CD14-positive monocyte (primary cell): ENCODE measurements at regions not wholly inside any gene's neighbourhood (a gene's known extent, or its start where the extent isn't known, plus 50 kb on each side); places are given as distances from the start of the nearest gene placed in this dataset.

Experiments used
- DNase-seq, 3 donors: peaks; one replicate each; pipeline ENCODE4 v3.0.0-alpha.2; 2011 to 2022
- H2AFZ ChIP-seq: 2 replicates; pipeline ENCODE4 v1.6.0; 2012; ENCODE audit warnings: mild to moderate bottlenecking, low read depth, low read length, inconsistent platforms; ENCODE audit not compliant: insufficient read depth, poor library complexity, severe bottlenecking
- H3K27ac ChIP-seq, 2 donors: 1 replicate in 1 of 2; 2 replicates in 1 of 2; pipeline ENCODE4 v1.5.1; 2012 to 2013; ENCODE audit warnings: low read length in 2 of 2, control low read depth in 1 of 2, inconsistent platforms in 1 of 2, low read depth in 1 of 2, mild to moderate bottlenecking in 1 of 2
- H3K27me3 ChIP-seq, 2 donors: one replicate each; pipeline versions ENCODE4 v1.6.0 to v1.6.1; 2011 to 2013; ENCODE audit warnings: low read length in 2 of 2; ENCODE audit not compliant: control insufficient read depth in 2 of 2, insufficient read depth in 2 of 2
- H3K36me3 ChIP-seq, 2 donors: replicated peaks in 1 of 2; 1 replicate in 1 of 2; 2 replicates in 1 of 2; pipeline versions ENCODE4 v1.5.1 to v1.6.1; 2012 to 2013; ENCODE audit warnings: low read length in 2 of 2, control low read depth in 1 of 2, inconsistent platforms in 1 of 2, mild to moderate bottlenecking in 1 of 2; ENCODE audit not compliant: insufficient read depth in 2 of 2, control insufficient read depth in 1 of 2
- H3K4me1 ChIP-seq, 2 donors: 1 replicate in 1 of 2; 2 replicates in 1 of 2; pipeline versions ENCODE4 v1.5.1 to v1.6.1; 2012 to 2013; ENCODE audit warnings: low read length in 2 of 2, control low read depth in 1 of 2, inconsistent platforms in 1 of 2, mild to moderate bottlenecking in 1 of 2, moderate library complexity in 1 of 2; ENCODE audit not compliant: insufficient read depth in 2 of 2, control insufficient read depth in 1 of 2
- H3K4me2 ChIP-seq: replicated peaks from 2 replicates; pipeline ENCODE3; 2012; ENCODE audit warnings: low read length, moderate library complexity, mild to moderate bottlenecking; ENCODE audit not compliant: poor library complexity, severe bottlenecking; ENCODE audit errors: extremely low read depth
- H3K4me3 ChIP-seq, 3 experiments: fragments of 200-600 bp in 1 of 3; sonication (generic) in 1 of 3; replicated peaks in 1 of 3; 1 replicate in 2 of 3; 2 replicates in 1 of 3; pipeline ENCODE4 v1.5.1; 2011 to 2013; ENCODE audit warnings: low read length in 3 of 3, mild to moderate bottlenecking in 3 of 3, control low read depth in 2 of 3, low read depth in 2 of 3, inconsistent platforms in 1 of 3, moderate library complexity in 1 of 3
- H3K79me2 ChIP-seq: 2 replicates; pipeline ENCODE4 v1.6.0; 2012; ENCODE audit warnings: mild to moderate bottlenecking, control low read depth, inconsistent platforms, low read length, moderate library complexity; ENCODE audit not compliant: insufficient read depth
- H3K9ac ChIP-seq: 2 replicates; pipeline ENCODE4 v1.6.0; 2017; ENCODE audit warnings: low read length, mild to moderate bottlenecking; ENCODE audit not compliant: insufficient read depth, poor library complexity, severe bottlenecking
- H3K9me3 ChIP-seq, 2 donors: replicated peaks in 1 of 2; 1 replicate in 1 of 2; 2 replicates in 1 of 2; pipeline versions ENCODE4 v1.5.1 to v1.6.1; 2012 to 2013; ENCODE audit warnings: low read length in 2 of 2, control low read depth in 1 of 2; ENCODE audit not compliant: control insufficient read depth in 1 of 2, insufficient read depth in 1 of 2
- H4K20me1 ChIP-seq: 2 replicates; pipeline ENCODE4 v1.6.0; 2012; ENCODE audit warnings: mild to moderate bottlenecking, low read length, control low read depth, moderate library complexity; ENCODE audit not compliant: insufficient read depth
- H3K27ac Mint-ChIP-seq, 7 donors: one replicate each; pipeline ENCODE4 v1.8.0; 2020; ENCODE audit warnings: mild to moderate bottlenecking in 7 of 7, mixed read lengths in 7 of 7, moderate library complexity in 6 of 7, inconsistent platforms in 2 of 7
- H3K27me3 Mint-ChIP-seq, 3 donors: one replicate each; pipeline ENCODE4 v1.8.0; 2021 to 2022; ENCODE audit warnings: low read depth in 3 of 3, mild to moderate bottlenecking in 3 of 3, mixed read lengths in 3 of 3, moderate library complexity in 3 of 3, inconsistent platforms in 1 of 3
- H3K36me3 Mint-ChIP-seq, 2 donors: one replicate each; pipeline ENCODE4 v1.8.0; 2020; ENCODE audit warnings: mixed read lengths in 2 of 2, inconsistent platforms in 1 of 2, mild to moderate bottlenecking in 1 of 2
- H3K4me1 Mint-ChIP-seq: one replicate; pipeline ENCODE4 v1.8.0; 2020; ENCODE audit warnings: mild to moderate bottlenecking, mixed read lengths
- H3K4me3 Mint-ChIP-seq, 2 donors: one replicate each; pipeline ENCODE4 v1.8.0; 2020; ENCODE audit warnings: mild to moderate bottlenecking in 2 of 2, mixed read lengths in 2 of 2, moderate library complexity in 1 of 2
- H3K9me3 Mint-ChIP-seq, 7 donors: one replicate each; pipeline ENCODE4 v1.8.0; 2020 to 2022; ENCODE audit warnings: mixed read lengths in 7 of 7, mild to moderate bottlenecking in 6 of 7, moderate library complexity in 6 of 7, inconsistent platforms in 2 of 7
- CTCF ChIP-seq: fragments of 200-600 bp; IDR thresholded peaks from one replicate; pipeline ENCODE4 v1.8.0; 2022; ENCODE audit warnings: antibody characterized with exemption, mild to moderate bottlenecking
- WGBS: methylation state at CpG from one replicate; pipeline ENCODE4 v1.1.5; 2013; ENCODE audit warnings: missing lambda C conversion rate; ENCODE audit not compliant: insufficient coverage; 5-methylcytosine and 5-hydroxymethylcytosine counted together
- intact Hi-C, 2 donors: fragments of 100-400 bp; cut with micrococcal nuclease; formaldehyde crosslinking; loops; one replicate each; pipeline versions ENCODE4 v1.15.0 to v1.15.1; 2023

DNA sequence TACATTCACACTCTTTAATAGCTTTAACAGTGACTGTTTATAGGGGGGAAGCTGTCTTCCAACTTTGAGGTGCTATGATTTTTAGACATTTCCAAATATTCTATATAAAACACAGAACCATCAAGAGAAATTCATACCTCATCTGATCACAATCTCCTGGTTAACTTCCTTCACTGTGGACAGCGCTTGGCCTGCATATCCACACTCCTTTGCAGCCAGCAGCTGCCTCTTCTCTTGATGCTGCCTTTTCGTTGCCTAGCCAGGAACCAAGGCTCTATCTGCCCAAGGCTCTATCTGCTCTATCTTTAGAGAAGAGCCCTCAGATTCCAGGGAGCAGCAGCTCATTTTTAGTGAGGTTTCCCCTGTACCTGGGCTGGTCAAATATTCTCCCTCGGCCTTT, 252.0 kb downstream of the PTEN start:
- Mint-ChIP-seq H3K27ac (no peak overlapping the region), H3K36me3 (peaks cover 0 to under 1% of the 10 kb centered on the region in 2 donors), H3K4me3 (no peak overlapping the region), H3K27me3 (peaks cover 0 to 2% (median 2%) of the 10 kb centered on the region in 3 donors), H3K9me3 (no peaks in the 10 kb centered on the region), H3K4me1 (peaks cover 24% of the 10 kb centered on the region)
- 74% methylated on average over 2 of the region's 3 CpGs for WGBS
- Histone ChIP-seq H4K20me1 (no peaks in the 10 kb centered on the region), H3K9me3 (no peaks in the 10 kb centered on the region), H3K9ac (no peak overlapping the region), H3K4me2 (peak overlapping the region; percentile 56), H3K36me3 (no peaks in the 10 kb centered on the region), H3K27ac (peak overlapping the region in 1 of 2 donors; percentile 66), H3K4me3 (peak overlapping the region in 1 of 3 experiments; percentile 38), H2AFZ (no peak overlapping the region), H3K27me3 (no peaks in the 10 kb centered on the region), H3K4me1 (peaks cover 79 to 82% of the 10 kb centered on the region in 2 donors), H3K79me2 (no peaks in the 10 kb centered on the region)
- DNase-seq: no peak
- TF ChIP-seq CTCF: no peak
- intact Hi-C loops: loop anchor here (5.0 to 10.0 kb wide), 4 partner anchors 91 to 299 kb away; partner anchors contain the start of genes KLLN (in 1 of the 2) and PTEN (in 1 of the 2)

- H3K4me1 Mint-ChIP-seq: peaks cover 24% of the 10 kb centered on the region
- no peaks in the 10 kb centered on the region for H3K9me3 Mint-ChIP-seq
- H4K20me1 ChIP-seq: no peaks in the 10 kb centered on the region
- no peak overlapping the region for H2AFZ ChIP-seq
- no peaks in the 10 kb centered on the region for H3K36me3 Mint-ChIP-seq
- H3K27me3 ChIP-seq: no peaks in the 10 kb centered on the region
- no peak overlapping the region for H3K27ac Mint-ChIP-seq
- H3K27ac ChIP-seq: peak overlapping the region in 1 of 2 donors; percentile 66
- peaks cover 80 to 88% of the 10 kb centered on the region in 2 donors for H3K4me1 ChIP-seq
- H3K4me3 ChIP-seq: peak overlapping the region in 1 of 3 experiments; percentile 38
- H3K27me3 Mint-ChIP-seq: peaks cover 0 to 2% (median 2%) of the 10 kb centered on the region in 3 donors
- no peaks in the 10 kb centered on the region for H3K79me2 ChIP-seq
- H3K4me3 Mint-ChIP-seq: no peak overlapping the region
- H3K9me3 ChIP-seq: no peaks in the 10 kb centered on the region
- no peak overlapping the region for H3K9ac ChIP-seq
- TF ChIP-seq CTCF: no peak
- no CpG with 5 or more reads among the region's 1 CpG for WGBS
- intact Hi-C loops: loop anchor here (5.0 to 10.0 kb wide), 4 partner anchors 91 to 299 kb away; partner anchors contain the start of genes KLLN (in 1 of the 2) and PTEN (in 1 of the 2)
- no peaks in the 10 kb centered on the region for H3K36me3 ChIP-seq
- peak in 1 of 3 donors; percentile 63 for DNase-seq
- H3K4me2 ChIP-seq: peak overlapping the region; percentile 56
Observed at GRCh38 chr10:88115968-88116367, 252.5 kb downstream of the PTEN start.
